MCF 10A (cell line): ENCODE measurements at regions not wholly inside any gene's neighbourhood (a gene's known extent, or its start where the extent isn't known, plus 50 kb on each side); places are given as distances from the start of the nearest gene placed in this dataset.

ENCODE experiments used
- BruUV-seq: library from RNA; stranded (reverse); fragments of 400-500 nt; replicated peaks from 2 replicates; lab custom pipeline; 2021; lab: Mats Ljungman, UMichigan
- CTCF ChIA-PET: fragments of 300-600 bp; sonication (Branson Sonifier 250); formaldehyde crosslinking; extraction: SDS; loops from one replicate; lab custom pipeline; 2021; ENCODE audit warnings: antibody characterized with exemption, inconsistent platforms; lab: Yijun Ruan, JAX
- POLR2A ChIA-PET: fragments of 300-600, 350-650 bp; sonication (Branson Sonifier 250); formaldehyde crosslinking; extraction: SDS; loops from one replicate; lab custom pipeline; 2020; ENCODE audit warnings: antibody characterized with exemption, inconsistent platforms; lab: Yijun Ruan, JAX
- DNase-seq: peaks from one replicate; pipeline ENCODE4 v3.0.0-alpha.2; 2018; ENCODE audit not compliant: unreplicated experiment
- H3K27ac Mint-ChIP-seq: one replicate; pipeline ENCODE4 v1.8.0; 2022; ENCODE audit warnings: mild to moderate bottlenecking, low read depth, mixed read lengths; ENCODE audit not compliant: unreplicated experiment
- H3K27me3 Mint-ChIP-seq: one replicate; pipeline ENCODE4 v1.8.0; 2022; ENCODE audit warnings: mixed read lengths; ENCODE audit not compliant: insufficient read depth, unreplicated experiment
- H3K36me3 Mint-ChIP-seq: one replicate; pipeline ENCODE4 v1.8.0; 2022; ENCODE audit warnings: mild to moderate bottlenecking, moderate library complexity, mixed read lengths; ENCODE audit not compliant: insufficient read depth, unreplicated experiment
- H3K4me1 Mint-ChIP-seq: one replicate; pipeline ENCODE4 v1.8.0; 2022; ENCODE audit warnings: mixed read lengths; ENCODE audit not compliant: insufficient read depth, unreplicated experiment
- H3K4me3 Mint-ChIP-seq: one replicate; pipeline ENCODE4 v1.8.0; 2022; ENCODE audit warnings: mild to moderate bottlenecking, moderate library complexity, mixed read lengths; ENCODE audit not compliant: unreplicated experiment
- H3K9me3 Mint-ChIP-seq: one replicate; pipeline ENCODE4 v1.8.0; 2022; ENCODE audit warnings: mixed read lengths; ENCODE audit not compliant: unreplicated experiment
- CTCF ChIP-seq: fragments of 200-600 bp; IDR thresholded peaks from one replicate; pipeline ENCODE4 v1.8.0; 2022; ENCODE audit warnings: antibody characterized with exemption, mild to moderate bottlenecking; ENCODE audit not compliant: unreplicated experiment
- intact Hi-C: fragments of 100-400 bp; cut with micrococcal nuclease; formaldehyde crosslinking; loops from 2 replicates; pipeline ENCODE4 v1.14.1; 2022

DNA sequence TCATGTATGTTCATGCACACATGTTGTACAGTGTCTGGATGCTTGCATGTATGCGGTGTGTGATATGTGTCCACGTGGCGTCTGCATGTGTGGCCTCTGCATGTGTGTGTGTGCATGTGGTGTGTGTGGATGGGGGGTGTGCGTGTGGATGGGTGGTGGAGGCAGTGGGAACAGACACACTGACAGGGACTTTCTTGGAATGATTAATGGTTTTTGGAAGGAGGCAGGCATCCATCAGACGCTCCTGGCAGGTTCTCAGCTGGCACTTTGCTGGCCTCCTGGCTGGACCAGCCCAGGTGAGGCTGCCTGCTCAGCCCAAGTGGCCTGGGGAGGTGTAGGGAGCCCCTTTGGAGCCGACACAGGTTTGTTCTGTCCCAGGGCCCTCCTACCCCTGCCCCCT, 121.2 kb upstream of the CIBAR2 start:
- CTCF ChIA-PET = interaction anchor here (0.7 to 2.0 kb wide), 2 partner anchors 19 to 41 kb away, joined by 4 to 5 read pairs; no protein-coding TSS in a partner anchor
- no peak overlapping the region for H3K27ac Mint-ChIP-seq
- intact Hi-C loops = no loop called here
- POLR2A ChIA-PET = no interaction called here
- no TSS peak for BruUV-seq
- H3K27me3 Mint-ChIP-seq = peaks cover 11% of the 10 kb centered on the region
- peaks cover 11% of the 10 kb centered on the region for H3K9me3 Mint-ChIP-seq
- no peak for DNase-seq
- H3K4me3 Mint-ChIP-seq = no peak overlapping the region
- H3K36me3 Mint-ChIP-seq = peaks cover 6% of the 10 kb centered on the region
- TF ChIP-seq CTCF = no peak
- no peaks in the 10 kb centered on the region for H3K4me1 Mint-ChIP-seq

DNA sequence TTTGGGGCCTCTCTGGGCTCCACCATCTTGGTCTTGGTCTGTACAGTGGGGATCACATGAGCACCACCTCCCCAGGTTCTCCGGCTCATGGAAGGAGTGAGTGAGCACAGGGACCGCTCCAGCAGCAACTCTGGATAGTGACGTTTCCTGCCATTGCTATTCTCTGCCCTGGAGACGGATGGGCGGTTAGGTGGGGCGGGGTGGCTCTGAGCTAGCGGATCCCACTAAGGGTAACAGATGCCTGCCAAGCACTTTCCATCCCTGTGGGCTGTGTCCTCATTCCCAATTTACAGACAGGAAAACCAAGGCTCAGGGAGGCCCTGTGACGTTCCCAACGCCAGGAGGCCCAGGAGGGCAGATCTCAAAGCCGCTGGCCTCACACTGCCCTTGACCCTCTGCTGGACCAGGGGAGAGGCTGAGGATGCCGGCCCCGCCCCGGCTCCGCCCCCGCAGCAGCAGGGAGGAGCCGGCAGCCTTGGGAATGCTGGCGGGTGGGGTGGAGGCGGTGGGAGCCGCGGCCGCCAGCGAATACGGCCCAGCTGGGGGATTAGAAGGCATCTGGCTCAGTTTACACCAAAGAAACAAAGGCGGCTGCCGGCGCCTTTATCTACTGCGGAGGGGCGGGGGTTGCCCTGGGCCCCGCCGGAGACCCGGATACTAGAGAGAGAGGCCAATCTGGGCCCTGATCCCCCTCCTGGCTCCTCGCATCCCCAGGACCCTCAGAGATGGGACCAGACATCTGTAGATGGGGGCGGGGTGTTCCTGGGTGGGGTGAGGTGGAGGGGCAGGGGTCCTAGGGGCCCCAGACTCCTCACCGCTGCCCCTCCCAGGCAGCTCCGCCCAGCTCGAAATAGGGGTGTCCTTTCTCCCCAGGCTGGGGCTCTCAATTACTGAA, 122.3 kb upstream of the CIBAR2 start:
- no peak for TF ChIP-seq CTCF
- Mint-ChIP-seq H3K27ac (no peak overlapping the region), H3K9me3 (peaks cover 11% of the 10 kb centered on the region), H3K4me1 (no peaks in the 10 kb centered on the region), H3K36me3 (peaks cover 6% of the 10 kb centered on the region), H3K4me3 (no peak overlapping the region), H3K27me3 (peaks cover 11% of the 10 kb centered on the region)
- BruUV-seq = no TSS peak
- POLR2A ChIA-PET = interaction anchor here (0.7 kb wide), 2 partner anchors 82 to 183 kb away, joined by 3 read pairs; no protein-coding TSS in a partner anchor
- intact Hi-C loops = no loop called here
- no peak for DNase-seq
- CTCF ChIA-PET = interaction anchor here (0.6 to 1.1 kb wide), 6 partner anchors 11 to 120 kb away, joined by 3 to 5 read pairs (median 4); no protein-coding TSS in a partner anchor

GRCh38 chr16:85235991-85236817, 123.9 kb upstream of the CIBAR2 start:
- no peaks in the 10 kb centered on the region for H3K4me1 Mint-ChIP-seq
- no peak for DNase-seq
- POLR2A ChIA-PET = no interaction called here
- H3K9me3 Mint-ChIP-seq = peaks cover 2% of the 10 kb centered on the region
- intact Hi-C loops = no loop called here
- H3K4me3 Mint-ChIP-seq = no peak overlapping the region
- no peak overlapping the region for H3K27ac Mint-ChIP-seq
- H3K36me3 Mint-ChIP-seq = no peaks in the 10 kb centered on the region
- TF ChIP-seq CTCF = no peak
- no TSS peak for BruUV-seq
- CTCF ChIA-PET = interaction anchor here (0.5 to 1.2 kb wide), 4 partner anchors 17 to 121 kb away, joined by 3 to 6 read pairs (median 3); no protein-coding TSS in a partner anchor
- H3K27me3 Mint-ChIP-seq = peaks cover under 1% of the 10 kb centered on the region

DNA sequence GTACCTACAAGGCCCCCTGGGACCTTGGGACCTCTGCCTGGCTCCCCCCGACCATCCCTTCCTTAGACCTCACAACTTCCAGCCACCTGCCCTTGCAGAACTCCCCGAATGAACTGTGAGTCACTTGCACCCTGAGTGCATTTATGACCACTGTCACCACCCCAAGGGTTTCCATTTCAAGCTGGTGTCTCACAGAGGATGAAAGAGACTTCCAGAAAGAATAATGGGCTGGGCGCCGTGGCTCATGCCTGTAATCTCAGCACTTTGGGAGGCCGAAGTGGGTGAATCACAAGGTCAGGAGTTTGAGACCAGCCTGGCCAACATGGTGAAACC, 124.5 kb upstream of the CIBAR2 start:
- Mint-ChIP-seq H3K27me3 (no peaks in the 10 kb centered on the region), H3K9me3 (no peaks in the 10 kb centered on the region), H3K4me3 (no peak overlapping the region), H3K36me3 (no peaks in the 10 kb centered on the region), H3K27ac (no peak overlapping the region), H3K4me1 (no peaks in the 10 kb centered on the region)
- no TSS peak for BruUV-seq
- no peak for TF ChIP-seq CTCF
- POLR2A ChIA-PET = no interaction called here
- CTCF ChIA-PET = interaction anchor here (0.5 to 1.2 kb wide), 3 partner anchors 16 to 122 kb away, joined by 3 to 6 read pairs (median 3); no protein-coding TSS in a partner anchor
- DNase-seq = no peak
- intact Hi-C loops = no loop called here
